ENCODE measurements at regions not wholly inside any gene's neighbourhood (a gene's known extent, or its start where the extent isn't known, plus 50 kb on each side); places are given as distances from the start of the nearest gene placed in this dataset.
"Not testable (repeated sequence)": the region's sequence is repeated elsewhere in the genome, so short reads cannot be mapped to it uniquely, and the experiment has no call there.

DNA sequence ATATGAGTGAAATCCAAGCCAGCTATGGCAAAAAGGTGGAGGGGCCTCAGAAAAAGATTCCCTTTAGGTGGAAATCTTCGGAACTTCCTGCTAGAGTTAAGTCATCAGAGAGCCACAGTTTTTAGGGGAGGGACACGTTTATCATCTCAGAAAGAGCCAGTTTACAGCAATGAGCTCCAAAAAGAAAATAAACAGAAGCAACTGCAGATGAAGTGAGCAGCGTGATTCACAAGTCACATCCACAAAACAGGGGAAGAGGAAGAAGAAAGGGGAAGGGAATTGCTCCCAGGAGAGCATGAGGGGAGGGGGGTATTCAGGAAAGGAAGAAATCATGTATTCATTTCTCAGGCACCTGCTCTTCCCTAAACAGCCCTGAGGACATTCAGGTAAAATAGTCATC is 156.2 kb upstream of the FOXK1 start:
- no peak for DNase-seq (ENCODE audit: low read depth)

DNA sequence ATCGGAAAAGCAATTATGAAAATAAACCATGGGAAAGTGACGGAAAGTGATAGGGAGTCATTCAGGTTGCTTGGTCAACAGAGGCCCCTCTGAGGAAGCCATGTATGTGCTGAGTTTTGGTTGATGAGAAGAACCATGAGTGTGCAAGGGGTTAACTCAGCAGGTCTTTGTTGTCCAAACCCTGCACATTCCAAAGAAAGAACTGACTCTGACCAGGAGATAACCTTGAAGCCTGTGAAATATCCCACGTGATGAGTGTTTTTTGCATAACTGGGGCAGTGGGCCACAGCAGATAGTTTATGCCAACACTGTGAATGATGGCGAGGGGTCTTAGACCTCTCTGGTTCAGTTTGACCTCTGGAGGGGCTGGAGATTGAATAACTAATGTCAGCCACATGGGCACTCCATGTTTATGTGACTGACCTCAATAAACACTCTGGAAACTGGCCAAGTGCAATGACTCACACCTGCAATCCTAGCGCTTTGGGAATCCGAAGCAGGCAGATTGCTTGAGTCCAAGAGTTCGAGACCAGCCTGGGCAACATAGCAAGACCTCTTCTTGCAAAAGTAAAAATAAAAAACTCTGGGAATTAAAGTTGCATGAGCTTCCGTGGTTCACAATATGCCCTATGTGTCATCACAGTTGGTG is 154.0 kb upstream of the FOXK1 start:
- no peak for DNase-seq (ENCODE audit: low read depth)

DNA sequence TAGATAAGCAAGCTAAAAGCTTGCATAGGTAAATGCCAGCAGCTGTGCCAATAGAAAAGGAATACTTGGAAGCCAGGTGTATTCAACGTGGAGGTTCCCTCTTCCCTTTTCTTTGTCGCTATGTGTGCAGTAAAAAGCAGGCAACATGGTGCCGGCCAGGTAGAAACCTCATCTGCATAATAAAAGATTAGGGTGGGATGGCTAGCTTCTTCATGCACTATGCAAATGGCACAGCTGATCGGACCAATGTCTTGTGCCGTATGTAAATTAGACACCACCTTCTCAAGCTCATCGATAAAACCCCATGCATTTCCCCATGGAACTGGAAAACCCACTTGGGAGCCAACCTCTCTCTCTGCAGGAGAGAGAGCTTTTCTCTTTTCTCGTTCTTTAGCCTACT is 150.9 kb upstream of the FOXK1 start:
- no peak for DNase-seq (ENCODE audit: low read depth)

DNA sequence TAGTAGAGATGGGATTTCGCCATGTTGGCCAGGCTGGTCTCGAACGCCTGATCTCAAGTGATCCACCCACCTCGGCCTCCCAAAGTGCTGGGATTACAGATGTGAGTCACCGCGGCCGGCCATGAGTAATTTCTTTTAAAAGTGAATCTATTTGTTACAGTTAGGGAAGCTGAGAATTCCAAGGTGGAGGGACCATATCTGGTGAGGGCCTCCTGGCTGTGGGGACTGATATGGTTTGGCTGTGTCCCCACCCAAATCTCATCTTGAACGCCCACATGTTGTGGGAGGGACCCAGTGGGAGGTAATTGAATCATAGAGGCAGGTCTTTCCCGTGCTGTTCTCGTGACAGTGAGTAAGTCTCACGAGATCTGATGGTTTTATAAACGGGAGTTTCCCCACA is 148.8 kb upstream of the FOXK1 start:
- DNase-seq (ENCODE audit: low read depth) = not testable (repeated sequence)

DNA sequence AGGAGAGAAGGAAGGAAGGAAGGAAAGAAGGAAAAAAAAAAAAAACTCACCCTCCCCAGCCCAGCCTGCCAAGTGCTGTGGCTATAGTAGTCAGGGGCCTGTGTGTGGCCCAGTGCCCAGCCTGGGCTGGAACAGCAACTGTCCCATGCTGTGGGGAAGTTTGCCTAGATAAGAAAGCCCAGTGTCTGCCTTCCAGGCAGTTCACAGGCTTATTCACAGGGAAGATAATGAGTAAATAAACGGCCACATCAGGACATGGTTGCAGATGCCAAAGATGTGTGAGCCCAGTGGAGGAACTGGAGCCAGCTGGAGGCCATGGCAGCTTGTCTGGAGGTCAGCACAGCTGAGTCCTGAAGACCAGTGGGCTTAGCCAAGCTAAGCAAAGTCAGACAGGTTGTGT is 132.4 kb upstream of the FOXK1 start:
- DNase-seq (ENCODE audit: low read depth) = no peak

DNA sequence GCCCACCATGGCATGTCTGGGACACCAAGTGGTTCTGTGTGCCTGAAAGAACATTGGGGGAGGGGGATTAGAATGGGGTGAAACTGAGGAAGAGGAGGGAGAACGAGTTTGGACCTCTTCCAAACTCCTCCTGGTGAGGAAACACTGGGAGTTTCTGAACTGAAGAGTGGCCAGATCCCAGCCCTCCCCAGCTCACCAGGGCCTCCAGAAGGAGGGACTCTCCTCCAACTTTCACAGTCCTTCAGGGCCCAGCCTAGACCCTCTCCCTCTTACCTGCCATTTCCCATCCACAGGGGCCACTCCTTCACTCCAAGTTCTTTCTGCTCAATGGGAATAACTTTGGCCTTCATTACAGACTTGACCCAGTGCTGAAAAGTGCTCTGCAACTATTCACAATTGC is 132.0 kb upstream of the FOXK1 start:
- DNase-seq (ENCODE audit: low read depth) = no peak

DNA sequence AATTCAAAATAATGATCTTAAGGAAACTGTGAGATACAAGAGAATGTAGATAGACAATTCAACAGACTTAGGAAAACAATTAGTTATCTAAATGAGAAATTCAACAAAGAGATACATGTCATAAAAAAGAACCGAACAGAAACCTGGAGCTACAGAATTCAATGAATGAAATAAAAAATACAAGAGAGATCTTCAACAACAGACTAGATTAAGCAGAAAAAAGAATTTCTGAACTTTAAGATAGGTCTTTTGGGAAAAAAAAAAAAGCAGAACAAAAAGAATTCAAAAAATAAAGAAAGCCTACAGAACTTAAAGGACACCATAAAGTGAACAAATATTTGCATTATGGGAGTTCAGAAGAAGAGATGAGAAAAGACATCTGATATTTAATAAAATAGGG is 129.1 kb upstream of the FOXK1 start:
- DNase-seq (ENCODE audit: low read depth) = no peak

DNA sequence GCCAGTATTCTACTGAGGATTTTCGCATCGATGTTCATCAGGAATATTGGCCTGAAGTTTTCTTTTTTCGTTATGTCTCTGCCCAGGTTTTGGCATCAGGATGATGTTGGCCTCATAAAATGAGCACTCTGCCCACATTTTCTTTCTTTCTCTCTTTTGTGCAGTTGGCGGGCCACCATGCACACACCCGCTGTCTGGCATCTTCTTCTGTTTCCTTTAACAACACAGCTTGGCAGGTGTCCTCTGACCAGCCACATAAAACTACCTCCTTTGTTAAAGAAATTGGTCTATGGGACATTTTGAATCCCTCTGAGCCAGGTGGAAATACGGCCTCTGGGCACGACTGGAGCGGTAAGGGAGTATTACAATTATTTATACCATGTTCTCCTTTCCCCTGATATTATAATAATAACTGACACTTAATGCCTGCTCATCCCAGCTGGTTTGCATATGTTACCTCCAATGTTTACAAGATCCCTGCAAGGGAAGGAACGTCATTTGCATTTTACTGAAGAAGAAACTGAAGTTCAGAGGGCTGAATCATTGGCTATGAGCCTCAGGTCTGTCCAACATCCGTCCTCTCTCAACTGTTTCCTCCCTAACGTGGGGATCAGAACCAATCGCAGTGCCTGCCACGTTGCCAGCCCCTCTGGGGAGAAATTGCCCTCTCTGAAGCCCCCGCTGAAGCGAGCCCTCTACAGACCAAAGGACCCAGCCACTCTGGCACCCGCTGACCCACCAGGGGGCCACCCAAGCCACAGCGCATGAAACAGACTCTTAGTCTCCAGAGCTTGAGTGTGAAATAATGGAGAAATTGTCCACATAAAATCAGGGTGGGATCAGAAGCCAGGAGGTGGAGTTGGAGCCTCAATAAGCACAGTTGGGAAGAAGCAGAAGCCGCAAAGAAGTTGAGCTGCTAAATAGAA is 125.0 kb upstream of the FOXK1 start:
- DNase-seq (ENCODE audit: low read depth) = no peak

DNA sequence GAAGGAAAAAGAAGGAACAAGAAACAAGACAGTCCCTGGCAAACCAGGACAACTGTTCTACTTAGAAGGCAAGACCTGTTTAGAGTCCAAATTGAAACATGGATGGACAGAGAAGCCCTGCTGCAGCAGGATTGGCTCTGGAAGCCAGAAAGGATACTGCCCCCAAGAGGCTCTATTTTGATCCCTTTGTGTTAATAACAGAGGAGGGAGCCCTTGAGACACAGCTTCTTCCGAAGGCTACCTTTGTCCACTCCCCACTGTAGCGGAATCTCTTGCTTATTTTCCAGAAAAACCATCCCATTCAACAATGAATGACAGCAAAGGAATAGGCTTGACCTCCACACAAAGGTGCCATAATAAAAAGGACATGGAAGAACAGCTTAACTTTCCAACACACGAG is 120.3 kb upstream of the FOXK1 start:
- DNase-seq (ENCODE audit: low read depth) = no peak

DNA sequence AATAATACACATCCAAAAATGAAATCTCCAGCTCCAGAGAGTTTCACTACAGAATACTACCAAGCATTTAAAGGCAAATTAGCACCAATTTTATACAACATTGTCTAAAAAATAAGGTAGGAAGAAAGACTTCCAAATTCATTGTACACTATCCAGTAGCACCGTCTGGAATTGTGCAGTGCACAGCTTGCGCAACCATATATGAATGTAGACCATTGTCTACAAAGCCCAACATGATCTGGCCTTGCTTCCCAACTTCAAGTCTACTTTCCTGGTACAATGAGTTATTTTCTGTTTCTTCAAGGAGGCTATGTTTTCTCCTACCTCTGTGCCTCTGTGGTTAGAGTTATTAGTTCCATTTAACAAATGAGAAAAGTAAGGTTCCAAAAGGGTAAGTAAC is 115.4 kb upstream of the FOXK1 start:
- no peak for DNase-seq (ENCODE audit: low read depth)

DNA sequence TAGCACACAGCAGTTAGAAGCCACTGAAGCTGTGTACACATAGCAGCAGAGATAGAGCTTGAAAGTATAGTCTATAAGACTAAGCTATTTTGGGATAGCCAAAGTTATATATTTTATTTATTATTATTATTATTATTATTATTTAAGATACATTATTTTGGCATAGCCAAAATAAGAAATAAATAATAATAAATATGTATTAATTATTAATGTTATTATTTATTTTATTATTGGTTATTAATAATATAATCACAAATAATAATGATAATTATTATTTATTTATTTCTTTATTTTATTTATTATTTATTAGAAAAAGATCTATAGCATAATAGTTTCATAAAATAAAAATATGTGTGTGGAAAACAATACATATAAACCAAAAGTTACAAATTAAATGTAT is 107.2 kb upstream of the FOXK1 start:
- DNase-seq (ENCODE audit: low read depth) = no peak

DNA sequence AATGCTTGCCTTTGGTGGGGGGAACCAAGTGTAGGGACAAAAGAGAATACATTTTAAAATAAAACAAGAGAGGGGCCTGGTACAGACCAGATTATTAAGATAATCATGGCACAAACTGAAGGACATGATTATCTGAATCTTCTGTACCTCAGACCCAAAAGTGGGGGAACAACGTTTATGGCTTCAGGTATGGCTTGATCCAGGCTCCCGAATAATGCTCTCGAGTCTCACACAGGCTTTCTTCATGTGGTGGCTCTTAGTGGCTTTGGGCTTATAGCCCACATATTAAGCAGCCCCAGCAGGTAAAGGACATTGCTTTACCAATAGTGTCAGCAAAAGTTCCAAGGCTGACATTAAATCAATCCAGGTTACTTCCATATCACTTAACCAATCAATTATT is 106.8 kb upstream of the FOXK1 start:
- DNase-seq (ENCODE audit: low read depth) = no peak

DNA sequence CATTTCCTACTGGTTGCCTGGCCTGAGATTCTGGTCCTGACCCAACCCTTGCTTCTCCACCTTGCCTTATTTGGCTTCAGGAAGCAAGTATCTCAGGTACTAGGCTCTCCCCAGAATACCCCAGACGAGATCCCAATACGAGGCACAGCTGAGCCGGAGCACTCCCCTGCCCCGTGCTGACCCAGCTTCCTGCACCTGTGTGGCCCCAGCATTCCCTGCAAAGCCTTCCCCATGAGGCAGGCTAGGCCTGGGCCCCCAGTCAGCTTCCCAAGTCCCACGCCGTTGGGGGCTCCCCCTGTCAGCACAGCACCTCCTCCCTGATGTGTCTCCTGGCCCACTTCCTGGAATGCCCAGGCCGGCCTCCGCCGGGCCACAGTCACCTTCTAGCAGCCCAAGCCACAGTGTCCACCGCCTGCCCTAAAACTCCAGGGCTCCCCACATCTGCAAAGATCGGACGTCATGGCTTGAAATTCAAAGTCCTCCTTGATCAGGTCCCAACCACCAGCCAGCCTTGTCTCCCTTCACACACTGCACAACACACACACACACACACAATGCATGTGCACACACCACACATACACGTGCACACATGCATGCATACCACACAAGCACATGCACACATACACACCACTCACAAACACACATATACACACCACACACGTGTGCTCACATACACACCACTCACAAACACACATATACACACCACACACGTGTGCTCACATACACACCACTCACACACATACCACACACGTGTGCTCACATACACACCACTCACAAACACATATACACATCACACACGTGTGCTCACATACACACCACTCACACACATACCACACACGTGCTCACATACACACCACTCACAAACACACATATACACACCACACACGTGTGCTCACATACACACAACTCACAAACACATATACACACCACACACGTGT is 78.9 kb upstream of the FOXK1 start:
- DNase-seq (ENCODE audit: low read depth) = no peak

DNA sequence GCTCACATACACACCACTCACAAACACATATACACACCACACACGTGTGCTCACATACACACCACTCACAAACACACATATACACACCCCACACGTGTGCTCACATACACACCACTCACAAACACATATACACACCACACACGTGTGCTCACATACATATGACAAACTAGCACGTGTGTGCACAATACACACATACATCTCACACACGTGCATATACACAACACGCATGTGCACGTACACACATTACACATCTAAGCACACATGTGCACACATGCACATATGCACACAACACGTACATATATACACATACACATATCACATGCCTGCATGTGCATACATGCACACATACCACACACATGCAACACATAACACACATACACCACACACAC is 78.3 kb upstream of the FOXK1 start:
- no peak for DNase-seq (ENCODE audit: low read depth)

DNA sequence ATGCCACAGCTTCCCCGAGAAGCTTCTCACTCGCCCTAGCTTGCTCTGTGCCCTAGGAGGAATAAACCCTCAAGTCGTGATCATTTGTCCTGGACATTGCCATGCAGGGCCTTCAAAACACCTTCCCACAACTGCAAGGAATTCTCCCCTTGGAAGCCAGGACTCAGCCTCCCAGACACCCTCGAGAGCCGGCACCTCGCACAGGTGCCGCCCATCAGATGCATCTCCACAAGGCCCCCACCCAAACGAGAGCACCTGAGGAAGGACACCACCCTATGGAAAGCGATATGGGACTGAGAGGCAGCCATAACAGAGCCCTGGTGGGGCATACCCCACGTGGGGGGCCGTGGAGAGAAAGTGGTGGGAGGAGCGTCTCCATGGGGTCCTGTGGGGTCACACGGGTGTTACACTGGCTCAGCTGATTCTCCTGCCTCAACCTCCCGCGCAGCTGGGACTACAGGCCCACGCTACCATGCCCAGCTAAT is 77.6 kb upstream of the FOXK1 start:
- DNase-seq (ENCODE audit: low read depth) = no peak

DNA sequence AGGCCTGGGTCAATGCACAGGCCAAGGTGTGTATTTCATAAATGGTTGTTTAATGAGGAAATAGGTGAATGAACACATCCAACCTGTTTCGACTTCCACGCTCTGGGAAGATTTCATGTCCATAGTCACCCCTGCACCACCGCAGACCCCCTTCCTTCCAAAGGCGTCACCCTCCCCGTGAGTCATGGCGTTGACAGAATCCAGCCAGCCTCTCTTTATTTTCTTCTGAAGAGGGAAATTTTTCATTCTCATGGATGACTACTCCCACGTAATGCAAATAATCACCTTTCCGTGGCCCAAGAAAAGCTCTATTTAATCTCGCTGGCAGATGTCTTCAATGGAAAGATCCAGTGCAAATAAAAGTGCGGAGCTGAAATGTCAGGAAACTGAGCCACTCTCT is 75.3 kb upstream of the FOXK1 start:
- DNase-seq (ENCODE audit: low read depth) = no peak

DNA sequence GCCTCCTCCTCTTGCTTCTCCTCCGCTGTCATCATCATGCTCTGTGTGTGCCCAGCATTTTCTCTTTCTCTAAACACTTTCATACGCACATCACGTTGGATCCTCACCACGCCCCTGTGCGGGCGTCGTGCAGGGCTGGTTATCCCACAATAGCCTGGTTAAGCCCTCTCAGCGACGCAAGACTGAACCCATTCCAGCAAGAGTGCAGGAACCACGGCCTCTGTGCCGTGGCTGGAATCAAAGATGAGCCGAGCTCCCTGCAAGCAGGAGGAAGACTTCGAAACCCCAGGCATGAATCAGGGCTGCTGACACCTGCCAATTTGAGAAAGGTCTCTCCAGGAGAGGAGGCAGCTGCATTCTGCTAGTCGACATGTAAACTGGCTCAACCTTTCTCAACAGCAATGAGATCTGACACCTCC is 74.8 kb upstream of the FOXK1 start:
- DNase-seq (ENCODE audit: low read depth) = no peak

DNA sequence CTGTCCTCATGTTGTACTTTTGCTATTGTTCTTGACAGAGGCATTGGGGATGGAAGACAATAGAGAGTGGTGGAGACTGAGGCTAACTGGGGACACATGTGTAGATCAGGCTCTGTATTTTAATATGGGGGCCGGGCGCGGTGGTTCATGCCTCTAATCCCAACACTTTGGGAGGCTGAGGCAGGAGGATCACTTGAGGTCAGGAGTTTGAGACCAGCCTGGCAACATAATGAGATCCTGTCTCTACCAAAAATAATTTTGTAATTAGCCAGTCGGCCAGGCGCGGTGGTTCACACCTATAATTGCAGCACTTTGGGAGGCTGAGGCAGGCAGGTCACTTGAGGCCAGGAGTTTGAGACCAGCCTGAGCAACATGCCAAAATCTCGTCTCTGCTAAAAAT is 72.5 kb upstream of the FOXK1 start:
- DNase-seq (ENCODE audit: low read depth) = not testable (repeated sequence)

DNA sequence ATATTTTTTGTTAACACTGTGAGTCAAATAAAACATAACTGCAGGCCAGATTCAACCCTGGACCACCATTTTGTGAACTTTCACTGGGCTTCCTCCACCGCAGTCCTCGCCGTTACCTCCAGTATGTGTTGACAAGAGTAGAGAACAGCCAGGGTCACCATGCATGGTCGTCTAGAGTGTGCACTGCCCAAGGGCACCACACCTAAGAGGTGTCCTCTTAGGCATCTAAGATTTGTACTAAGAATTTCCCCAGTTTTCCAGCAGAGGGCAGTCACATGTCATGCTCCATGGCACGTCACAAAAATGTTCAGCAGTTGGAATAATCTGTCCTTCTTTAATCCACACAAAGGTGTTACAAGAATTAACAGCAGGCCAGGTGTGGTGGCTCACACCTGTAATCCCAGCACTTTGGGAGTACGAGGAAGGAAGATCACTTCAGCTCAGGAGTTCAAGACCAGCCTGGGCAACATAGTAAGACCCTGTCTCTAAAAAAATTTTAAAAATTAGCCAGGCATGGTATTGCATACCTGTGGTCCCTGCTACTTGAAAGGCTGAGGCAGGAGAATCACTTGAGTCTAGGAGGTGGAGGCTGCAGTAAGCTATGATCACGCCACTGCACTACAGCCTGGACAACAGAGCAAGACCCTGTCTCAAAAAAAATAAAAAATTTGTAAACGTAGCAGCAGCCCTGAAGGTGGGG is 71.2 kb upstream of the FOXK1 start:
- peak; percentile 31 for DNase-seq (ENCODE audit: low read depth)

DNA sequence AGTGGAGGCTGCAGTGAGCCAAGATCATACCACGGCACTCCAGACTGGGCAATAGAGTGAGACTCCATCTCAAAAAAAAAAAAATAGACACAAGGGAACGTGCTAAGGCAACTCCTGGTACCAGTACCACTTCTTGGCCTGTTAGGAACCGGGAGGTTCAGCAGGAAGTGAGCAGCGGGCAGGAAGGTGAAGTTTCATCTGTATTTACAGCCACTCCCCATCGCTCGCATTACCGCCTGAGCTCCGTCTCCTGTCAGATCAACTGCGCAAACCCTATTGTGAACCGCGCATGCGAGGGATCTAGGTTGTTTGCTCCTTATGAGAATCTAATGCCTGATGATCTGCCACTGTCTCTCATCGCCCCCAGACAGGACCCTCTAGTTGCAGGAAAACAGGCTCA is 69.9 kb upstream of the FOXK1 start:
- no peak for DNase-seq (ENCODE audit: low read depth)

DNA sequence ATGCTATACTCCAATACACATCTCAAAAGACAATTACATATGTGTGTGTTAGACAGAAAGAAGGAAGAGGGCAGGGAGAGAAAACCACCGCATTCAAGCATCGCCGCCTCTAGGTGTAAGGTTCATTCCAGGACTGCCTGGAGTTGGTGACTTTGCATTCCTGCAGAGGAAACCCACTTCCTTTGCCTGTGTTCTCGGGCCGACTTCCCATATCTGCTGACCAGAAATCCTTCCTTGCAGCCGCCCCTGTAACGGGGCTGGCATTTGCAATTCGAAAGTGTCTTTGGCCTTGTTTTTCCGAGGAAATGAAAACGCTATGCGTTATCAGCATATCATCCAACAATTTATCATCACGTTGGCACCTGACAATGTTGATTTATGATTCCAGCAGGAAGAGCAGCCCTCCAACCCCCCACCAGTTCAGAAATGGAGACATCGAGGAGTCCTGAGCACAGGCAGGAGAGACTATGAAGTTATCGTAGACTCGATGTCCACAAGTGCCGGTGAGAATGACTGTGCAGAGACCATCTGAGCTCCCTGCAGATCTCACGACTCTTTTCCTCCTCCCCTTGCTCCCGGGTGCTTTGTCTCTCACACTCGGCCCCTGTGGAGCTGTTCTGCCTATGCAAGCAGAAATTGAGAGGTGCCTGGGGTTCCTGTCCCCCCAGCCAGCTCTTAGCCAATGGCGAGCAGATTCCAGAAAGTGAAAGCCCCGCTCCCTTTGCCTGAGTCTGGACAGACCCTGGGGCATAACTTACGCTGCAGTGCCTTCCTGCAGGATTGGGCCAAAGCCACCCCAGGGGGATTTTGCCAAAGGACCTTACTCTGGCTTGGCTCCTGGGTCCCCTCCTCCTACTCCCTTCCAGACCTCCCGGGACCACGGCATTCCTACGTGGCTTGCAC is 68.9 kb upstream of the FOXK1 start:
- DNase-seq (ENCODE audit: low read depth) = no peak
